Activated CD4-positive, alpha-beta T cell treated with anti-CD3 and anti-CD28 coated beads for 36 hours (primary cell): ENCODE measurements at regions not wholly inside any gene's neighbourhood (a gene's known extent, or its start where the extent isn't known, plus 50 kb on each side); places are given as distances from the start of the nearest gene placed in this dataset.
"Not testable (repeated sequence)": the region's sequence is repeated elsewhere in the genome, so short reads cannot be mapped to it uniquely, and the experiment has no call there.

ENCODE experiments used
- ATAC-seq: fragments of 200-7000 bp; cut with Tn5 transposase; one replicate; pipeline ENCODE4 v1.10.0; 2021; ENCODE audit warnings: mild to moderate bottlenecking, moderate library complexity
- CTCF ChIA-PET: fragments of 350-600 bp; sonication (Branson Sonifier 250); formaldehyde crosslinking; loops from one replicate; lab custom pipeline; 2021; ENCODE audit warnings: antibody characterized with exemption; lab: Charles Lee
- POLR2A ChIA-PET: fragments of 350-600 bp; sonication (Branson Sonifier 250); formaldehyde crosslinking; loops from one replicate; lab custom pipeline; 2021; ENCODE audit warnings: antibody characterized with exemption, inconsistent platforms; lab: Charles Lee
- DNase-seq: peaks from one replicate; pipeline ENCODE4 v3.0.0-alpha.2; 2020
- H3K27ac Mint-ChIP-seq: one replicate; pipeline ENCODE4 v1.8.0; 2021; ENCODE audit warnings: mixed read lengths
- H3K27me3 Mint-ChIP-seq: one replicate; pipeline ENCODE4 v1.8.0; 2021; ENCODE audit warnings: mixed read lengths
- H3K36me3 Mint-ChIP-seq: one replicate; pipeline ENCODE4 v1.8.0; 2021; ENCODE audit warnings: low read depth, mixed read lengths
- H3K4me1 Mint-ChIP-seq: one replicate; pipeline ENCODE4 v1.8.0; 2021; ENCODE audit warnings: mixed read lengths
- H3K4me3 Mint-ChIP-seq: one replicate; pipeline ENCODE4 v1.8.0; 2021; ENCODE audit warnings: mild to moderate bottlenecking, moderate library complexity, mixed read lengths
- H3K9me3 Mint-ChIP-seq: one replicate; pipeline ENCODE4 v1.8.0; 2021; ENCODE audit warnings: low read depth, mixed read lengths
- intact Hi-C, 2 experiments: fragments of 100-400 bp; cut with DNase I in 1 of 2; cut with micrococcal nuclease in 1 of 2; formaldehyde crosslinking; loops; one replicate each; pipeline versions ENCODE4 v1.14.2 to v1.15.1; 2022 to 2024; cut with DNase I, micrococcal nuclease

- ATAC-seq = no peak
- no peaks in the 10 kb centered on the region for H3K36me3 Mint-ChIP-seq
- ChIA-PET POLR2A (no interaction called here), CTCF (interaction anchor here (1.0 to 1.5 kb wide), 3 partner anchors 11 to 1861 kb away, joined by 3 read pairs; no protein-coding TSS in a partner anchor)
- no peak overlapping the region for H3K4me3 Mint-ChIP-seq
- intact Hi-C loops = loop anchor here in 1 of 2 experiments (1.0 kb wide), 1 partner anchor 9 kb away; no protein-coding TSS in a partner anchor
- H3K27me3 Mint-ChIP-seq = no peaks in the 10 kb centered on the region
- no peak for DNase-seq
- peaks cover 4% of the 10 kb centered on the region for H3K9me3 Mint-ChIP-seq
- H3K4me1 Mint-ChIP-seq = no peaks in the 10 kb centered on the region
- no peak overlapping the region for H3K27ac Mint-ChIP-seq
Observed at GRCh38 chr15:20409247-20409646, 132.4 kb downstream of the GOLGA6L6 start.

GRCh38 chr15:20407553-20407952 lies 134.0 kb downstream of the GOLGA6L6 start:
- ATAC-seq = no peak
- no peak overlapping the region for H3K27ac Mint-ChIP-seq
- ChIA-PET POLR2A (no interaction called here), CTCF (interaction anchor here (1.0 to 1.1 kb wide), 2 partner anchors 10 to 38 kb away, joined by 3 read pairs; no protein-coding TSS in a partner anchor)
- no peak overlapping the region for H3K4me3 Mint-ChIP-seq
- intact Hi-C loops = no loop called here
- H3K4me1 Mint-ChIP-seq = no peaks in the 10 kb centered on the region
- no peaks in the 10 kb centered on the region for H3K36me3 Mint-ChIP-seq
- peaks cover 4% of the 10 kb centered on the region for H3K9me3 Mint-ChIP-seq
- H3K27me3 Mint-ChIP-seq = no peaks in the 10 kb centered on the region
- DNase-seq = no peak

GRCh38 chr15:20404571-20404970 lies 137.0 kb downstream of the GOLGA6L6 start:
- CTCF ChIA-PET = interaction anchor here (1.3 kb wide), 1 partner anchor 33 kb away, joined by 3 read pairs; no protein-coding TSS in a partner anchor
- H3K36me3 Mint-ChIP-seq, H3K27ac Mint-ChIP-seq, H3K4me1 Mint-ChIP-seq, H3K4me3 Mint-ChIP-seq, ATAC-seq, DNase-seq, H3K27me3 Mint-ChIP-seq, POLR2A ChIA-PET, H3K9me3 Mint-ChIP-seq: not testable (repeated sequence)
- intact Hi-C loops = loop anchor here in 1 of 2 experiments (5.0 kb wide), 3 partner anchors 37 to 107 kb away; no protein-coding TSS in a partner anchor

DNA sequence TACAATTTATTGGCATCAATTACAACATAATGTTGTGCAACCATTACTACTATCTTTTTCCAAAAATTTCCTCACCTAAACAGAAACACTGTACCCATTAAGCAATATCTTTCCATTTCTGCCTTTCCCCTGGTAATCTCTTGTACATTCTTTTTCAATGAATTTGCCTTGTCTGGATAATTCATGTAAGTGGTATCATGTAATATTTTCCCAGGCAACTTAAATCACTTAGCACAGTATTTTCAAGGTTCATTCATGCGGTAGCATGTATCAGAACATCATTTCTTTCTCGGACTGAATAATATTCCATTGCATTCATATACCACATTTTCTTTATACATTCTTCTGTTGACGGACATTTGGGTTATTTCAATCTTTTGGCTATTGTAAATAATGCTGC lies 139.0 kb downstream of the GOLGA6L6 start:
- H3K27me3 Mint-ChIP-seq, DNase-seq, POLR2A ChIA-PET, H3K27ac Mint-ChIP-seq, H3K36me3 Mint-ChIP-seq, H3K4me3 Mint-ChIP-seq, ATAC-seq, H3K9me3 Mint-ChIP-seq, H3K4me1 Mint-ChIP-seq: not testable (repeated sequence)
- CTCF ChIA-PET = interaction anchor here (1.0 kb wide), 1 partner anchor 1841 kb away, joined by 3 read pairs; no protein-coding TSS in a partner anchor
- intact Hi-C loops = loop anchor here (1.0 to 5.0 kb wide), 4 partner anchors 10 to 105 kb away; no protein-coding TSS in a partner anchor

DNA sequence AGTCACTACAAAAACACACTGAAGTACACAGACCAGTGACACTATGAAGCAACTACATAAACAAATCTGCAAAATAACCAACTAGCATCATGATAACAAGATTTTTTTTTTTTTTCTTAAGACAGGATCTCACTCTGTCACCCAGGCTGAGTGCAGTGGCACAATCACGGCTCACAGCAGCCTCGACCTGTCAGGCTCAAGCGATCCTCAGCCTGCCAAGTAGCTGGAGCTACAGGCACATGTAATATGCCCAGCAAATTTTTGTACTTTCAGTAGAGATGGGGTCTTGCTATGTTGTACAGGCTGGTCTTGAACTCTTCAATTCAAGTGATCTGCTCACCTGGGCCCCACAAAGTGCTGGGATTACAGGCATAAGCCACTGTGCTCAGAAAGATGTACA lies 140.5 kb downstream of the GOLGA6L6 start:
- DNase-seq, POLR2A ChIA-PET, H3K27ac Mint-ChIP-seq, ATAC-seq, H3K9me3 Mint-ChIP-seq, H3K4me1 Mint-ChIP-seq, H3K4me3 Mint-ChIP-seq, H3K27me3 Mint-ChIP-seq, H3K36me3 Mint-ChIP-seq: not testable (repeated sequence)
- intact Hi-C loops = loop anchor here in 1 of 2 experiments (5.0 kb wide), 3 partner anchors 34 to 104 kb away; no protein-coding TSS in a partner anchor
- CTCF ChIA-PET = interaction anchor here (0.6 kb wide), 1 partner anchor 53 kb away, joined by 3 read pairs; no protein-coding TSS in a partner anchor

DNA sequence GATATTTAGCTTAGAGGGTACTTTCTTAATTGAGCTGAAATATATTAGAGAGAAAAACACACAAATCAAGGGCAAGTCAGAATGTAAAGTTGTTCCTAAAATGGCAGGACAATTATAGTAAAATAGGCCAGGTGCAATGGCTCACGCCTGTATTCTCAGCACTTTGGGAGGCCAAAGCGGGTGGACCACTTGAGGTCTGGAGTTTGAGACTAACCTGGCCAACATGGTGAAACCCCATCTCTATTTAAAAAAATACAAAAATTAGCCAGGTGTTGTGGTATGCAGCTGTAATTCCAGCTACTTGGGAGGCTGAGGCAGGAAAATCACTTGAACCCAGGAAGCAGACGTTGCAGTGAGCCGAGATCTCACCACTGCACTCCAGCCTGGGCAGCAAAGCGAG lies 142.9 kb downstream of the GOLGA6L6 start:
- ATAC-seq, H3K4me3 Mint-ChIP-seq, POLR2A ChIA-PET, H3K4me1 Mint-ChIP-seq, H3K9me3 Mint-ChIP-seq, DNase-seq, H3K27ac Mint-ChIP-seq, H3K36me3 Mint-ChIP-seq, H3K27me3 Mint-ChIP-seq: not testable (repeated sequence)
- CTCF ChIA-PET = interaction anchor here (1.4 kb wide), 2 partner anchors 10 kb away, joined by 3 to 4 read pairs; no protein-coding TSS in a partner anchor
- intact Hi-C loops = loop anchor here in 1 of 2 experiments (10.0 kb wide), 1 partner anchor 174 kb away; no protein-coding TSS in a partner anchor

- POLR2A ChIA-PET, H3K9me3 Mint-ChIP-seq, DNase-seq, H3K4me3 Mint-ChIP-seq, H3K27ac Mint-ChIP-seq, H3K27me3 Mint-ChIP-seq, H3K36me3 Mint-ChIP-seq, ATAC-seq, H3K4me1 Mint-ChIP-seq: not testable (repeated sequence)
- intact Hi-C loops = loop anchor here in 1 of 2 experiments (2.0 to 5.0 kb wide), 3 partner anchors 31 to 71 kb away; no protein-coding TSS in a partner anchor
- CTCF ChIA-PET = interaction anchor here (0.8 to 1.1 kb wide), 7 partner anchors 10 to 1910 kb away, joined by 3 to 5 read pairs (median 3); no protein-coding TSS in a partner anchor
Observed at GRCh38 chr15:20388161-20388560, 153.4 kb downstream of the GOLGA6L6 start.

- Mint-ChIP-seq H3K4me1 (no peaks in the 10 kb centered on the region), H3K27ac (no peak overlapping the region), H3K27me3 (no peaks in the 10 kb centered on the region), H3K9me3 (no peaks in the 10 kb centered on the region), H3K4me3 (no peak overlapping the region), H3K36me3 (no peaks in the 10 kb centered on the region)
- ATAC-seq = no peak
- POLR2A ChIA-PET = no interaction called here
- no peak for DNase-seq
- intact Hi-C loops = loop anchor here in 1 of 2 experiments (5.0 kb wide), 2 partner anchors 39 to 69 kb away; no protein-coding TSS in a partner anchor
- CTCF ChIA-PET = interaction anchor here (0.7 to 1.8 kb wide), 4 partner anchors 11 to 32 kb away, joined by 3 to 5 read pairs (median 4); no protein-coding TSS in a partner anchor
Observed at GRCh38 chr15:20386198-20386597, 155.4 kb downstream of the GOLGA6L6 start.

GRCh38 chr15:20380199-20380598 lies 161.4 kb downstream of the GOLGA6L6 start:
- H3K9me3 Mint-ChIP-seq, intact Hi-C loops, H3K27ac Mint-ChIP-seq, H3K4me1 Mint-ChIP-seq, DNase-seq, H3K36me3 Mint-ChIP-seq, H3K4me3 Mint-ChIP-seq, POLR2A ChIA-PET, H3K27me3 Mint-ChIP-seq, CTCF ChIA-PET, ATAC-seq: not testable (repeated sequence)

DNA sequence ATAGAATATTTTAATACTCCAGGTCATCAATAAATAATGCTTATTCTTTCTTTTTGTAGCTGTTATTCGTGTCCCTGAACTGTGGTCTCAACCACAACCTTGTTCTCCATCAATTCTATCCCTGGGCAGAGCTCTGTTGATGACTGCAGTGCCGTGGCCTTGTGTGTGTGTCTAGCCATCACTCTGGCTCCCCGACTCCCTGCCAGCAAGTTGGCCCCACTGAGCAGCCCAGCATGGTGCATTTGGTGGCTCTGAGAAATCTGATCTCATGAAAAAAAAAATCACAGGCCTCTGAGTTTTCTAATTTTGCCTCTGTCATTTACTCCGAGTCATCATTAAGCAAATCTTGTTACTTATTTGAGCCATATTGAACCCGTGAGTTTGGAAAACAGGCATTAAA lies 164.7 kb downstream of the GOLGA6L6 start:
- Mint-ChIP-seq H3K27me3 (no peaks in the 10 kb centered on the region), H3K4me3 (no peak overlapping the region), H3K36me3 (no peaks in the 10 kb centered on the region), H3K4me1 (no peaks in the 10 kb centered on the region), H3K27ac (no peak overlapping the region), H3K9me3 (no peaks in the 10 kb centered on the region)
- ChIA-PET CTCF (no interaction called here), POLR2A (no interaction called here)
- intact Hi-C loops = no loop called here
- DNase-seq = no peak
- no peak for ATAC-seq

DNA sequence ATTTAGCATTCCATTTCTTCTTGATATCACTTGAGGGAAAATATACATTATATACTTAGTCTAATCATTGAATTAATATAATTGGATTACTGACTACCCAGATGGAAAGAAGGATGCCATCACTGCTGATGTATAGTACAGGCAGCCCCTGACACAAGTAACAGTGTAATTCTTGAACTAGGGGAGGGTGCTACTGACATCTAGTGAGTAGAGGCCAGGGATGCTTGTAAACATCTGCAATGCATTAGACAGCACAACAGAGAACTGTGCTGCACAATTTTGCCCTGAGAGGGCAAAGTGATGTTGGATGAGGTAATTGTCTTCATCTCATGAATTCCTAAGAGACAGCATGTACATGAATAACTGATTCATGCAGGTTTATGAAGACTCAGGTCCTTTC lies 169.2 kb downstream of the GOLGA6L6 start:
- ATAC-seq = peak; percentile 55
- H3K27me3 Mint-ChIP-seq = not testable (repeated sequence)
- CTCF ChIA-PET = interaction anchor here (1.0 to 1.2 kb wide), 4 partner anchors 14 to 1865 kb away, joined by 3 to 5 read pairs (median 3); no protein-coding TSS in a partner anchor

GRCh38 chr15:20369500-20369899 lies 172.1 kb downstream of the GOLGA6L6 start:
- DNase-seq = no peak
- Mint-ChIP-seq H3K36me3 (no peaks in the 10 kb centered on the region), H3K4me1 (no peaks in the 10 kb centered on the region), H3K27me3 (no peaks in the 10 kb centered on the region), H3K4me3 (no peak overlapping the region), H3K9me3 (no peaks in the 10 kb centered on the region), H3K27ac (no peak overlapping the region)
- POLR2A ChIA-PET = no interaction called here
- intact Hi-C loops = loop anchor here in 1 of 2 experiments (1.0 to 5.0 kb wide), 3 partner anchors 13 to 293 kb away; no protein-coding TSS in a partner anchor
- CTCF ChIA-PET = interaction anchor here (1.0 to 1.3 kb wide), 3 partner anchors 13 to 39 kb away, joined by 3 to 7 read pairs (median 3); no protein-coding TSS in a partner anchor
- ATAC-seq = no peak

More for the DNA sequence above, 169.2 kb downstream of the GOLGA6L6 start:
- H3K36me3 Mint-ChIP-seq, H3K4me1 Mint-ChIP-seq, H3K9me3 Mint-ChIP-seq, DNase-seq, H3K27ac Mint-ChIP-seq, intact Hi-C loops, H3K4me3 Mint-ChIP-seq, POLR2A ChIA-PET: not testable (repeated sequence)
